ENCODE measurements at regions not wholly inside any gene's neighbourhood (a gene's known extent, or its start where the extent isn't known, plus 50 kb on each side); places are given as distances from the start of the nearest gene placed in this dataset.

- no peak overlapping the region for H3K4me3 Mint-ChIP-seq (ENCODE audit: unreplicated experiment)
- H3K4me1 Mint-ChIP-seq (ENCODE audit: unreplicated experiment): no peaks in the 10 kb centered on the region
- no peaks in the 10 kb centered on the region for H3K9me3 Mint-ChIP-seq (ENCODE audit: unreplicated experiment)
- no peaks in the 10 kb centered on the region for H3K36me3 Mint-ChIP-seq (ENCODE audit: low read depth, unreplicated experiment)
- no peak overlapping the region for H3K27ac Mint-ChIP-seq (ENCODE audit: unreplicated experiment)
- H3K27me3 Mint-ChIP-seq (ENCODE audit: unreplicated experiment): peaks cover 5% of the 10 kb centered on the region
- no peak for DNase-seq (ENCODE audit: low spot score)
- TF ChIP-seq CTCF (IDR thresholded peaks at IDR 0.05; ENCODE audit: unreplicated experiment): no peak
Measured at GRCh38 chr1:29415156-29415830, 179.0 kb downstream of the PTPRU start.

- no peak for TF ChIP-seq CTCF (IDR thresholded peaks at IDR 0.05; ENCODE audit: unreplicated experiment)
- H3K4me3 Mint-ChIP-seq (ENCODE audit: unreplicated experiment): no peak overlapping the region
- DNase-seq (ENCODE audit: low spot score): no peak
- H3K27ac Mint-ChIP-seq (ENCODE audit: unreplicated experiment): no peak overlapping the region
- H3K9me3 Mint-ChIP-seq (ENCODE audit: unreplicated experiment): no peaks in the 10 kb centered on the region
- H3K27me3 Mint-ChIP-seq (ENCODE audit: unreplicated experiment): peaks cover 8% of the 10 kb centered on the region
- H3K36me3 Mint-ChIP-seq (ENCODE audit: low read depth, unreplicated experiment): no peaks in the 10 kb centered on the region
- H3K4me1 Mint-ChIP-seq (ENCODE audit: unreplicated experiment): no peaks in the 10 kb centered on the region
Measured at GRCh38 chr1:29414086-29414485, 177.8 kb downstream of the PTPRU start.

GRCh38 chr1:29413661-29414060 lies 177.3 kb downstream of the PTPRU start:
- Mint-ChIP-seq H3K4me1 (ENCODE audit: unreplicated experiment) (no peaks in the 10 kb centered on the region), H3K9me3 (ENCODE audit: unreplicated experiment) (no peaks in the 10 kb centered on the region), H3K4me3 (ENCODE audit: unreplicated experiment) (no peak overlapping the region), H3K27ac (ENCODE audit: unreplicated experiment) (no peak overlapping the region), H3K27me3 (ENCODE audit: unreplicated experiment) (peaks cover 8% of the 10 kb centered on the region), H3K36me3 (ENCODE audit: low read depth, unreplicated experiment) (no peaks in the 10 kb centered on the region)
- TF ChIP-seq CTCF (IDR thresholded peaks at IDR 0.05; ENCODE audit: unreplicated experiment): no peak
- DNase-seq (ENCODE audit: low spot score): no peak

- Mint-ChIP-seq H3K27ac (ENCODE audit: unreplicated experiment) (no peak overlapping the region), H3K27me3 (ENCODE audit: unreplicated experiment) (peaks cover 10% of the 10 kb centered on the region)
- no peak for DNase-seq (ENCODE audit: low spot score)
Measured at GRCh38 chr1:29412591-29412990, 176.3 kb downstream of the PTPRU start.

More at GRCh38 chr1:29412591-29412990, 176.3 kb downstream of the PTPRU start:
- Mint-ChIP-seq H3K4me1 (ENCODE audit: unreplicated experiment) (no peaks in the 10 kb centered on the region), H3K4me3 (ENCODE audit: unreplicated experiment) (no peak overlapping the region), H3K9me3 (ENCODE audit: unreplicated experiment) (no peaks in the 10 kb centered on the region), H3K36me3 (ENCODE audit: low read depth, unreplicated experiment) (no peaks in the 10 kb centered on the region)
- TF ChIP-seq CTCF (IDR thresholded peaks at IDR 0.05; ENCODE audit: unreplicated experiment): no peak

Measured in endothelial cell (in vitro differentiated cells).